Ovary (tissue), 3 donors: ENCODE measurements at regions not wholly inside any gene's neighbourhood (a gene's known extent, or its start where the extent isn't known, plus 50 kb on each side); places are given as distances from the start of the nearest gene placed in this dataset.

Source experiments
- CTCF ChIP-seq, 3 donors: fragments of 450-650 bp in 2 of 3; fragments of 200-600 bp in 1 of 3; IDR thresholded peaks; one replicate each; pipeline versions ENCODE4 v1.5.1 to v1.8.0; 2016 to 2022; ENCODE audit warnings: antibody characterized with exemption in 3 of 3, mild to moderate bottlenecking in 1 of 3
- EP300 ChIP-seq: sonication (generic); formaldehyde crosslinking; IDR thresholded peaks from one replicate; pipeline ENCODE4 v1.6.1; 2017; ENCODE audit warnings: antibody characterized with exemption
- POLR2A ChIP-seq: fragments of 450-650 bp; IDR thresholded peaks from one replicate; pipeline ENCODE4 v1.6.1; 2017; ENCODE audit warnings: antibody characterized with exemption, mild to moderate bottlenecking, moderate library complexity
- donor health status: DM: no; HTN: no; CAD: no.

DNA sequence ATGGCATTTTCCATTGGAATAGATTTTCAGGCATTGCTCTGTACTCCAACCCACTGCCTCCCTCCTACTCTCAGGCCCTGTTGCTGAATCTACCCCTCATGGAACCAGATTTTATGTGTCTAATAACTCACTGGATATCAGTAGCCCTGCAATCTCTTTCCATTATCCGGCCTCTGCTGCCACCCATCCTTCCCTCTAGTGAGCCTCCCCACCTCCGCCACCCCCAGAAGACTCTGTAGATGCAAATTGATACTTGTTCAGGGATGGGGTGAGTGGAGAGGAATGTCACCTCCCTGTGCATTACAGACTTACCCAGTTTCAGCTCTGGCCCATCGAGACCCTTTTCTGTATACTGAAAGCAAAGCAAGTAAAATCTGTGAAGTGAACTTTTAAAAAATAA, 52.3 kb upstream of the PHYHIPL start:
- no peak for TF ChIP-seq CTCF (IDR thresholded peaks at IDR 0.05)
- TF ChIP-seq POLR2A: no peak
- TF ChIP-seq EP300: no peak
